ENCODE measurements at regions not wholly inside any gene's neighbourhood (a gene's known extent, or its start where the extent isn't known, plus 50 kb on each side); places are given as distances from the start of the nearest gene placed in this dataset.

GRCh38 chr16:60720060-60720459 is 1316.2 kb downstream of the CDH8 start:
- TF ChIP-seq CTCF (IDR thresholded peaks at IDR 0.05): no peak
- TF ChIP-seq POLR2A (IDR thresholded peaks at IDR 0.05): no peak
